ENCODE measurements at regions not wholly inside any gene's neighbourhood (a gene's known extent, or its start where the extent isn't known, plus 50 kb on each side); places are given as distances from the start of the nearest gene placed in this dataset.

- no peaks in the 10 kb centered on the region for H3K9me3 ChIP-seq
- no peak for TF ChIP-seq CTCF (IDR thresholded peaks at IDR 0.05)
- H3K27me3 ChIP-seq = no peaks in the 10 kb centered on the region
- intact Hi-C loops (cut with DNase I) = no loop called here
- no peak overlapping the region for H3K9ac ChIP-seq (ENCODE audit: low read depth in 2 of 2, low read length in 2 of 2)
- no peak for DNase-seq
- no peak overlapping the region for H3K4me3 ChIP-seq
- H3K4me1 ChIP-seq = no peaks in the 10 kb centered on the region
- H3K27ac ChIP-seq = no peak overlapping the region
- no peaks in the 10 kb centered on the region for H3K36me3 ChIP-seq
These were observed 190.5 kb upstream of the NRIP1 start for GRCh38 chr21:15255261-15255660.

DNA sequence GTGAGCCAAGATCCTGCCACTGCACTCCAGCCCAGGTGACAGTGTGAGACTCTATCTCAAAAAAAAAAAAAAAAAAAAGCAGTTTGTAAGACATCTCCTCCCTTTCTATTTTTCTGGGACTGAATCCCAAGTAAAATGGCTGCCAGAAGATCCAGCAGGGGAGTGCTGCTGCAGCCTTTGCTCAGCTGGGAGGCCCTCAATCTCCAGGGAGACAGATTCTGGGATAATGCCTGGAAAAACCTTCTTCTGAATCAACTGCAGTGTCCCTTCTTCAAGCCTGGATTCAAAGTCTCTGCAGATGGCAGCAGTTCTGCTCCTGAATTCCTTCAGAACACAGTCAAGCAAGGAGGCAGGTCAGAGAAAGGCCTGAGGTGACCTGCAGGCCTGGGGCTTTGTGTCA lies 191.0 kb upstream of the NRIP1 start:
- intact Hi-C loops (cut with DNase I) = no loop called here
- DNase-seq = no peak
- Histone ChIP-seq H3K27ac (no peak overlapping the region), H3K4me3 (no peak overlapping the region), H3K27me3 (no peaks in the 10 kb centered on the region), H3K9ac (ENCODE audit: low read depth in 2 of 2, low read length in 2 of 2) (no peak overlapping the region), H3K4me1 (no peaks in the 10 kb centered on the region), H3K36me3 (no peaks in the 10 kb centered on the region), H3K9me3 (no peaks in the 10 kb centered on the region)
- TF ChIP-seq CTCF (IDR thresholded peaks at IDR 0.05) = no peak

DNA sequence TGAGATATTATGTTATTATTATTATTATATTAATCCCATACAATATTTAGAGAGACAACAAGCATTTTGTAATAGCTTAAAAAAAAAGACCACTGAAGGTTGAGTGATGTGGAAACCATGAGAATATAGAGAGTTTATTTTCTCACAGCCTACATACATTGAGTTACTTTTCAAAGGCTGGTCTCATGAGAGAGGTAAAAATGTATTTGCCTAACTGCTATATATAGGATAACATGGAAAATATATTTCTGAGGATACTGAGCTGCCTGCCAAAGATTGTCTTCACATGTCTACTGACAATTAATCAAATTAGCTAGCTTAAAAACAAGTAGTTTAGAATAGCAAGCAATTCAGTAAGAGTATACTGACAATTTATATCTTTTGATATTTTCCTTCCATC lies 192.2 kb upstream of the NRIP1 start:
- H3K9ac ChIP-seq (ENCODE audit: low read depth in 2 of 2, low read length in 2 of 2) = no peak overlapping the region
- intact Hi-C loops (cut with DNase I) = no loop called here

GRCh38 chr21:15257646-15258045 lies 192.8 kb upstream of the NRIP1 start:
- H3K27ac ChIP-seq = no peak overlapping the region
- DNase-seq = no peak
- H3K27me3 ChIP-seq = no peaks in the 10 kb centered on the region
- H3K4me1 ChIP-seq = no peaks in the 10 kb centered on the region
- intact Hi-C loops (cut with DNase I) = no loop called here
- H3K36me3 ChIP-seq = no peaks in the 10 kb centered on the region
- no peak for TF ChIP-seq CTCF (IDR thresholded peaks at IDR 0.05)
- H3K9ac ChIP-seq (ENCODE audit: low read depth in 2 of 2, low read length in 2 of 2) = no peak overlapping the region
- H3K4me3 ChIP-seq = no peak overlapping the region
- H3K9me3 ChIP-seq = no peaks in the 10 kb centered on the region

More for the DNA sequence above, 192.2 kb upstream of the NRIP1 start:
- Histone ChIP-seq H3K4me3 (no peak overlapping the region), H3K4me1 (no peaks in the 10 kb centered on the region), H3K36me3 (no peaks in the 10 kb centered on the region), H3K27me3 (no peaks in the 10 kb centered on the region), H3K27ac (no peak overlapping the region), H3K9me3 (no peaks in the 10 kb centered on the region)
- no peak for TF ChIP-seq CTCF (IDR thresholded peaks at IDR 0.05)
- DNase-seq = no peak

- Histone ChIP-seq H3K4me1 (no peaks in the 10 kb centered on the region), H3K9me3 (no peaks in the 10 kb centered on the region), H3K36me3 (no peaks in the 10 kb centered on the region), H3K9ac (ENCODE audit: low read depth in 2 of 2, low read length in 2 of 2) (no peak overlapping the region), H3K27ac (no peak overlapping the region), H3K27me3 (no peaks in the 10 kb centered on the region), H3K4me3 (no peak overlapping the region)
- intact Hi-C loops (cut with DNase I) = no loop called here
- TF ChIP-seq CTCF (IDR thresholded peaks at IDR 0.05) = no peak
- DNase-seq = no peak
These were observed 195.0 kb upstream of the NRIP1 start for GRCh38 chr21:15259824-15260223.

- intact Hi-C loops (cut with DNase I) = no loop called here
These were observed 195.8 kb upstream of the NRIP1 start for GRCh38 chr21:15260604-15261003.

More at GRCh38 chr21:15260604-15261003, 195.8 kb upstream of the NRIP1 start:
- Histone ChIP-seq H3K4me3 (no peak overlapping the region), H3K36me3 (no peaks in the 10 kb centered on the region), H3K27me3 (no peaks in the 10 kb centered on the region), H3K27ac (no peak overlapping the region), H3K9me3 (no peaks in the 10 kb centered on the region), H3K9ac (ENCODE audit: low read depth in 2 of 2, low read length in 2 of 2) (no peak overlapping the region), H3K4me1 (no peaks in the 10 kb centered on the region)
- no peak for DNase-seq
- no peak for TF ChIP-seq CTCF (IDR thresholded peaks at IDR 0.05)

Data from colonic mucosa (tissue), 4 donors.